ENCODE measurements at regions not wholly inside any gene's neighbourhood (a gene's known extent, or its start where the extent isn't known, plus 50 kb on each side); places are given as distances from the start of the nearest gene placed in this dataset.

- H3K27ac ChIP-seq = no peak overlapping the region
- no peak for TF ChIP-seq CTCF (conservative IDR thresholded peaks at IDR 0.05)
These were observed 129.3 kb upstream of the KCNJ16 start for GRCh38 chr17:69945698-69946185.

GRCh38 chr17:69947027-69947759 is 127.8 kb upstream of the KCNJ16 start:
- TF ChIP-seq CTCF (conservative IDR thresholded peaks at IDR 0.05) = no peak
- H3K27ac ChIP-seq = no peak overlapping the region

GRCh38 chr17:69948406-69948805 is 126.6 kb upstream of the KCNJ16 start:
- no peak overlapping the region for H3K27ac ChIP-seq
- no peak for TF ChIP-seq CTCF (conservative IDR thresholded peaks at IDR 0.05)

GRCh38 chr17:69949496-69949895 is 125.5 kb upstream of the KCNJ16 start:
- TF ChIP-seq CTCF (conservative IDR thresholded peaks at IDR 0.05) = no peak
- no peak overlapping the region for H3K27ac ChIP-seq

GRCh38 chr17:69949973-69950695 is 124.9 kb upstream of the KCNJ16 start:
- TF ChIP-seq CTCF (conservative IDR thresholded peaks at IDR 0.05) = no peak
- H3K27ac ChIP-seq = no peak overlapping the region

- TF ChIP-seq CTCF (conservative IDR thresholded peaks at IDR 0.05) = no peak
- H3K27ac ChIP-seq = no peak overlapping the region
These were observed 124.2 kb upstream of the KCNJ16 start for GRCh38 chr17:69950701-69951418.
